Hematopoietic multipotent progenitor cell treated with erythropoietin and hydrocortisone succinate and interleukin-3 and kit ligand, for 17 days (in vitro differentiated cells): ENCODE measurements at regions not wholly inside any gene's neighbourhood (a gene's known extent, or its start where the extent isn't known, plus 50 kb on each side); places are given as distances from the start of the nearest gene placed in this dataset.

Experiments
- DNase-seq: peaks from one replicate; pipeline ENCODE4 v3.0.0-alpha.2; 2015; ENCODE audit warnings: low spot score

DNA sequence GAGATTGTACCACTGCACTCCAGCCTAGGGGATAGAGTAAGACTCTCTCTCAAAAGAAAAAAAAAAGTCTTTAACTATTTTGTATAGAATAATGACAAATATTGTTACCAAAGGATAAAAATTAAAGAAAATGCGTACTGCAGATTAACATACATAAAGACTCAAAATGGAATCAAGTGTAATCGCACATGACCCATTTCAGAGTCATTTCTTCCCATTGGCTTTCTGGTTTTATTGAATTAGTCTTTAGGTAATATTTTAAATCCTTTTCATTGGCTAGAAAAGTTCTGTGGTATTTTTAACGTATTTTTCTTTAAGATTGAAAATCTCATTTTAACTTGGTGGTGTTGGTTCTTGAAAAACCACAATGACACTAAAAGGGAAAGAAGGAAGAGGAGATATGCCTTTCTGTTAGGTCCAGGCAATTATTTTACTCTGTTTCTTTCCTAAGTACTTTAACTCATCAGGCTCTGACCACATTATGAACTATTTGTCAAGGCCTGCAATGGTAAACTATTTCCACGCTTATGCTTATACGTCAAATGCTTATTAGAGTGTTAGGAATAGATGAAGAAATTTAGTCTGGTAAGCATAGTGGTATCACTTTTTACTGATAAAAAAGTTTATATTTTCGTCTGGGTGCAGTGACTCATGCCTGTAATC, 52.3 kb downstream of the PLEKHG1 start:
- DNase-seq, result no peak

DNA sequence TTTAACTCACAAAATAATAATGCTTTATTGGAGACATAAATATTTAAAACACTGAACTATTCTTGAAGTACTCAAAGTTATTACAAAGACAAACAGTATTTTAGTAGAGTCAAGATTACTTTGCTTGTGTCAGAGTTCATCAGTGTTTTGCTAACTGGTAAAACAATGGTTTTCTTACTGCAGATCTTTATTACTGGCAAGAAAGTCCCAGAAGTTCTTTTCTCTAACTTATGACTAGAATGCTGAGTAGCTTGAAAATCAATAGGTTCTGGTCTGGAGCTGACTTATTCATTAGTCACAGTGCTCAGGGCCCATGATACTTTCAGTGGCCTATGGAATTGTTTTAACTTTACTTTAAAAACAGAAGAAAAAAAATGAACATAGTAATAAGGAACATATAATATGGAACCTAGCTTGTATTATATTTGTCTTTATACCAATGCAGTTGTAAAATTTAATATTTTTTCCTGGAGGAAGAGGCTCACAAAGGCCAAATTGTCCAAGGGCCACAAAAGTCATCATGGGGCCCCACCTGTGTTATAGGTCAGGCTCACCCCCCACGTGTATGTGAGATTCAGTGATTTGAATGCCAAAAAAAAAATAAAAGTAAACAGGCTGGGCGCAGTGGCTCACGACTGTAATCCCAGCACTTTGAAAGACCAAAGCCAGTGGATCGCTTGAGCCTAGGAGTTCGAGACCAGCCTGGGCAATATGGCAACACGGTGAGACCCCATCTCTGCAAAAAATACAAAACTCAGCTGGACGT, 53.3 kb downstream of the PLEKHG1 start:
- DNase-seq, result no peak

DNA sequence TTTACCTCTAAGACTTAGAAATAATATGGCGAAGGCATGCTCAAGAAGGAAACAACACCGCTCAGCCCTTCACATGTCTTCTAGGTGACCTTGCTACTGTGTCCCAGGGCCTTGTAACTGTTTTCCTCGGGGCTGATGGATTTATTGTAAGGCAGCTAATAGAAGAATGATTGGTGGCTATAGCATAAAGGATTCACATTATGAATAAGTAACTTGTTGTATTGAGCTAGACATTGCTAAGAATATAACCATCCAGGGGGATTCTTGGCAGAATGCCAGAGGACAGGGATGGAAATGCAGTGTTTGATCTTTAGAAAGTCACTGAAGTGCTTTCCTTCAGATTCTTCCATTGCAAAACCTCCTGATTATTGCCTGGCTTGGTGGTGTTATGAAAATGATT, 54.9 kb downstream of the PLEKHG1 start:
- no peak for DNase-seq

DNA sequence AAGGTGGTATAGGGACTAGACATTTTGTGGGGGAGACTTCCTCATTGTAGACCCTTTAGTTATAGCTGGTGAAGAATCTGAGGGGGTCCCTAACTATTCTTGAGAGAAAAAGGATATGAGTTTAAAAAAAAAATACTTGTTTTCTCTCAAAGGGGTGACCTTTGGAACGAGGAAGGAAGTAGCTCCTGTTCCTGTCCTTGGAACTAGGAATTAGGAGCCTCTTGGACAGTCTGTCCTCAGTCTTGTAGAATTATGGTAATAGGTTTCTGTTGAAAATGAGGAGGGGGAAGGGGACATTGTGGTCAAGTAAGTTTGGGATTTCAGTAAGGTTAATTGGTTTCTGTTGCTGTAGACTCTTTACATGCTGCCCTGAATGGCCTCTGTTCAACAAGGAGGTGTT, 56.5 kb downstream of the PLEKHG1 start:
- no peak for DNase-seq

DNA sequence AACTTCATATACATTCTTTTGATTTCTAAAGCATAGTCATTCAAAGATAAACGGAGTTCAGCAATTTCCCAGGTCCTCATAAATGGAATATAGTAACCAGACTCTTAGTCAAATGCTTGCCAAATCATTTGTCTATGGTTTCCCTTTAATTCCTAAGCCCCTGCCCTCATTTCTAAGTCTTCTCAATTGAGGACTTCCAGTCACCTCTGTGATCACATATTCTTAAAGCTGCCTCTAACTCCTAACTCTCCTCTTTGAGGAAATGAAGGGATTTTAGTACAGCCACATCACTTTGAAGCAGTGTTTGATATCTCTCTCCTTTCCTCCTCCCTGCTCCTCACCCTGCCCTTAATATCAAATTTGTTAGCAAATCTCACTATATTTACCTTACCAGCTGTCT, 58.7 kb downstream of the PLEKHG1 start:
- DNase-seq, result no peak

DNA sequence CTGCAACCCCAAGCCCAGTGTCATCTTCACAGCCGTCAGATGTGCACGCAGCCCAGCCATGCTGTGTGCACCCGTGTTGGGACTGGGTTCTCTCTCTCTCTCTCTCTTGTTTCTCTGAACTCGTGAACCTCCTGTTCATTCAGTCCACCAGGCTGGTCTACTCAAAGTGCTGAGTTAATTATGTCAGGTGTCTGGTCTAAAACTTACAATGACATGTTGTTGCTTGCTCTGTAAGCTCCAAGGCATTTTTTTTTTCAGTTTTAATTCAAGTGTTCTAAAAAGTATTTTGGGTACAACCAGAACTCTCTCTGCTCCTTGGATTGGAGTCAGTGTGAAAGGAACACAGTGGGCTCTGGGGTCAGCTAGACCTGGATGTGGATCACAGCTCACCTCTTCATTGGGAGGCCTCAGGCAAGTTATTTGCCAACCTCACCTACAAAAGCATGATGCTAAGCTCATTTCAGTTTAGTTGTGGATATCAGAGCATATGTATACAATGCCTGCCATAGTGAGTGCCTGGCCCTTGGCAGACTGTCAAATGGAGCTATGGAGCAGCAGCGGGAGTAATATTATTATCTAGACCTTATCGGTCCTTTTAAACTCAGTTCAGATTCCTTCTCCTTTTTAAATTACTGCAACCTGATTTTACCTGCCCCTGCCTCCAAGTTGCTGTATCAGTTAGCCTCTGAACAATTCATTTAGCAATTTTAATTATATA, 59.5 kb downstream of the PLEKHG1 start:
- no peak for DNase-seq

DNA sequence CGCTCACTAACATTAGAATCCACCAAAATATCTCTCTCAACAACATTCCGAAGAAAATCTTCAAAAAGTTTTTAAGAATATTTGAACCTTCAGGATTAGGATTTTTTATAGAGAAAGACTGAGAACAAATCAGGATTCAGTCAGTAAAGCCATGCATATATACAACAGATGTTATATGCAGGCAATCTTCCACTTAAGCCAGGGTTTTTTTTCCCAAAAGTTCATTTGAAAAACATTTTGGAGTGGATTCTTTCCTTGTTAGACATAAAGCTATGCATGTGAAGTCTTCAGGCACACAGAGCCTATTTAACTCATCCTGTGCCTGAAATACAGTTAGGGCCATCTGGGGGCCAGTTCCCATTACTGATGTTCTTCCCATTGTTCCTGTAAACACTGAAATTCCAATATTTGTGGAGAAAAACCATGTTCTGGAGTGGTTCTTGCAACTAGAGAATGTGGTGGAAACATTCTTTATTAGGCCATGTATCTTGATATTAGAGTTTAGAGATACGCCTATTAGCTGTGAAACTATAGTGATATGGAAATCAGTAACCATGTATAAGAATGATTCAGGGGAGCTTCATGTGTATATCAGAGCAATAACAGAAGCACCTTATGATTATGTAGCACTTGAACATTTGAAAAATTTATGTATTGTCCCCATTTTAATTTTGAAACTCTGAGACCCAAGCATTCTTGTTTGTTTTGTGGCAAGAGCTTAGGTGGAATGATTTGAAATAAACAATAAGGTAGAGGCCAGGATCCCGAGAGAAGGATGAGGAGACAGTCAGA, 61.7 kb downstream of the PLEKHG1 start:
- DNase-seq, result no peak

DNA sequence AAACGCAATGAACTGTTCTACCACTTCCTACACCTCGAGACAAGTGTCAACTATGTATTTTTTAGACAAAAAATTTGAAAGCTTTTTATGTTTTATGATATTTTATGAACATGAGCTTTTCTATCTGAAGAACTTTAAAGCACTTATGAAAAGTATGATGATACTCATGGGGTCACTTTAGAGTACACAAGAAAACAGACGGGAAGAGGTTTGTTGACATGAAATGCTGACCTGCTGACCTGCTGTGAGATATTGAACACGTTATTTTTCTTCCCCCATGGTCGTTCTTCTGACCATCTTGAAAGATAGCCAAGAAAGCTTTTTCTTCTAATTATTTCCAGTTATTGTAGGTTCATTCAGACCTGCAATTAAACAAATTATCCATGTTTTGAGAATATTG, 63.1 kb downstream of the PLEKHG1 start:
- no peak for DNase-seq

DNA sequence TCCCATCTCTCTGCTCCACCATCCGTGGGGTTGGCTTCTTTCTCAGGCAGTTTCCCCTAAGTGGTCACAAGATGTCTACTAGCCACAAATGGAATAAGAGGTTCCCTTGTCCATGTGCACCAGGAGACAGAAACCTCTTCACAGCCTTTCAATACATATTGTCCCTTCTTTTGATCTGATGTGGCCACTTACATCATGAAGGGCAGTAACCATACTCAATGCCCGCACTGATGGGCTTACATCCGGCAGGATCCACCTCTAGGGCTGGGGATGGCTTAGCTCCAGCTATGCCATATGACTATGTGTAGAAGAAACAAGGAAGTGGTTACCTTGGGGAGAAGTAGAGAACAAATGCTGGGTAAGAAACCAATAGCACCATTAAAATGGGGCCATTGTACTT, 64.4 kb downstream of the PLEKHG1 start:
- no peak for DNase-seq

DNA sequence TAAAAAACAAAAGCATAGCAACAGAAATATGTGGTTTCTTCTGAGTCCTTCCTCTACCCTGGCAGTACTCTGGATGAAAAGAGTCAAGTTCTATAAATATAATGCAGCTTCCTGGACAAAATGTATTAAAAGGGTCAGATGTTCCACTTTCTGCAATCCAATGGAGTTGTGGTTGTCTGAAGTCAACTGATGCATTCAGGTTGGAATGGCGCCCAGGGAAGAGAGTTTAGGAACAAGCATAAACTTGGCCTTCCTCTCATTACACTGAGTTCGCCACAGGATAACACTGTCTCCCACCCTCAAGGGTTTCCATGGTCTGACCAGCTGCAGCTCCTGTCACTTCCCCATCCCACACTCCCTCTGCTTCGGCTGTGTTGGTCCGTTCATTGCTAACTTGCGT, 66.4 kb downstream of the PLEKHG1 start:
- no peak for DNase-seq

DNA sequence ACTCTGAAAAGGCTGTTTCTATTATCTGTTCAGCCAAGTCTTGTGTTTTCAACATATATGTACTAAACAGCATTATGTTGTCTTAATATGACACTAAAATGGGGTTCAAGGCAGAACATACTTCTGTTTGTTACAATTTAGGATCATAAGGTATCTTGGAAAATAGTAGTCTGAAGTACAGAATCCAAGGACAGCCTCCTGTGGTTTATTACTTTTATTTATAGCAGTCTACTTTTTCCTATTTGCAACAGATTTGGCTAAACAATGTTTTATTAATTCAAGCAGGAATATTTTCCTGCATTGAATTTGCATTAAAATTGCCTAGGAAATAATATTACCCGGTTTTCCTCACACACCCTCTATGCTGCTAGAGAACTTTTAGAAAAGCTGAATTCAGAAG, 67.7 kb downstream of the PLEKHG1 start:
- DNase-seq, result no peak

DNA sequence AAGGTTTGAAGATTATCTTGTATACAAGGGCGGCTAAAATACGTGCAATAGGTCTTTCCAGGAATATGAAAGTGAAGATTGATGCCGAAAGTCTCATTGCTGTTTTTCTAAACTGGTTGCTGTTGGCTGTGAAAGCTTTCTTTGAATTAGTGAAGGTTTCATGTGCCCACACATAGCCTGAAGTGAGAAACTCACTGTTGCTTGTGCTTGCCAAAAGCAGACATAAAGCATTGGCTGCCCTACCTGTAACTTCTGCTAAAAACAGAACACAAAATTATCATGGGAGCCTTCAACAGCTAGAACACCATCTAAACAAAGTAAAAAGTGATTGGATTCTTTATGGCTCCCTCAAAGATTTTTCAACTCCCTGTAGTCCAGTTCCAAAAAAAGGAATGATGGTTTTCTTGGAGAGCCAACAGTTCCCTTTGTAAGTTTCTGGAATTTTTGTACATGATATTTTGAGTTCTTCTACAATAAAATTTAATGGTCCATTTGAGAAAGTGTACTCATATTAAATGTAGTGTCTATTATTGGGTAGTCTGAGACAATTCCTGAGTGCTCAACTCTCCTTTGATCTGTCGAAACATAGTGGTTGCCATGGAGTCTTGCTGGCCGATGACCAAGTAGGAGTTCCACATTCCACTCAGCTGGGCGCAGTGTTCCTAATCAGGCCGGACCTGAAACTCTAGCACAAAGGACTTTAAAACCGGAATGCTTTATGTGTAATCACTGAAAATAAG, 68.5 kb downstream of the PLEKHG1 start:
- no peak for DNase-seq

DNA sequence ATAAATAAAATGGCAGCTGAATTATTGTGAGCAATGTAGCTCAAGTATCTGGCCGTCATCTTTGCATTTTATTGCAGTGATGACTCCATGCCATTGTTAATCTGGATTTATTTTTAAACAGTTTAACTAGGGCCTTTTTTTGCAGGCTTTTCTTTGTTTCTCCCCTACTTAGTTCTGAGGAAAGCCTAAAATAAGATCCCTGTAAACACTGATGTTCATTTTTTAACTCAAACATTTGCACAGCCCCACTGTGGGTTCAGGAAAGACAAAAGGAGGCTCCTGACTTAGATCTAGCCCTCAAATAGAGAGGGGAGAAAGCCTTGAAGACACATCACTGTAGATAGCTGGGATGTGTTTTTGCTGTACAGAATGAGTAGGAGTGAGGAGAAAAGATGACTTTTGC, 69.2 kb downstream of the PLEKHG1 start:
- no peak for DNase-seq

DNA sequence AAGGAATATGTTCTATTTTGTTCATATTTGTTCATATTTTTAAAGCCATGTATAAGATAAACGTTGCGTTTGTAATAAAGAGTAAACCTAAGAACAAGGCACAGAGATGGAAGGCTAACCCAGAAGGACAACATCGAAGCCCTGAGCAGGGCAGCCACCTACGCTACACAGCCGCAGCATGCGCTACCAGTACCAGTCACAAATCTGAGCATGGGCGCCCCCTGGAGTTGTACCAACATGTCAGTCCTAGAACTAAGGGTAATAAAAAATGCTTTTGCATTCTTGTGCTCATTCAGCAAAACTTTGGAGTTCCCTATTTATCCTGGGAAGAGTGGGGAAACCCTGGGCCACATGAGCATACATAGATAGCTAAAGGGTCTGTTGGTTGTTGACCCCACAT, 70.6 kb downstream of the PLEKHG1 start:
- no peak for DNase-seq

DNA sequence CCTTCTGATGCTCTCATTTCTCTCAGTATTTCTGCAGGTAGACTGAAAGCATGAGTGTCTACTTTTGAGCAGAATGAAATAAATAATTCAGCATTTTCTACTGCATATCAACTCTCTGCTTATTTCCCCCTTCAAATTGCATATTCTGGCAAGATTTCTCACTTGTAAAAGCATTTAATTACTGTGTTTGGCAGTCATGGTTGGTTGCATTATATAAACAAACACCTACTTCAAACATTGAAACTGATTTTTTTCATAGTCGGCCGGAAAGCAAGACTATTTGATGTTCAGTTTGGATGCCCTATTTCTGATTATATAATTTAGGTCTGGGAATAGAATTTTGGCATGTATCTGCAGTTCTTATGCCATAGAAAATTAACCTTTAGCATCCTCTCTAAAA, 73.1 kb downstream of the PLEKHG1 start:
- no peak for DNase-seq

DNA sequence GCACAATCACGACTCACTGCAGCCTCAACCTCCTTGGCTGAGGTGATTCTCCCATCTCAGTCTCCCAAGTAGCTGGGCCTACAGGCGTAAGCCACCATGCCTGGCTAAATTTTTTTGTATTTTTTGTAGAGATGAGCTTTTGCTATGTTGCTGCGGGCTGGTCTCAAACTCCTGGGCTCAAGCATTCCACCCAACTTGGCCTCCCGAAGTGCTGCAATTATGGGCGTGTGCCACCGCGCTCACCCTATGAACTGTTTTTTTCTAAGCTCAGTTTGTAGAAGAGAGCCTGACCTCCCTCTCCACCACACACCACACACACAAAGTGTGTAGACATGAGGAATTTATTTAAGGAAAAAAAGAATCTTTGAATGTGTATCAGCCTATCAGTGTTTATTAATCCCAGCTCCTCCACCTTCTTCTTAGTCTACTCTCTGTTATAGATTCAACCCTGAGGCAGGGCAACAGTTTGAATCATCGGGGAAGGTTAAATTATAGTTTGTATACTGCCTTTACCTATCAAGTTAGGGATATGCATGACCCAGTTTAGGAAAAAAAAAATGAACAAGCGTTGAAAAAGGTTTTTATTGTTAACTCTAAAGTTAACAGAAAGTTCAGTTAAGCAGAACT, 74.1 kb downstream of the PLEKHG1 start:
- DNase-seq, result no peak

DNA sequence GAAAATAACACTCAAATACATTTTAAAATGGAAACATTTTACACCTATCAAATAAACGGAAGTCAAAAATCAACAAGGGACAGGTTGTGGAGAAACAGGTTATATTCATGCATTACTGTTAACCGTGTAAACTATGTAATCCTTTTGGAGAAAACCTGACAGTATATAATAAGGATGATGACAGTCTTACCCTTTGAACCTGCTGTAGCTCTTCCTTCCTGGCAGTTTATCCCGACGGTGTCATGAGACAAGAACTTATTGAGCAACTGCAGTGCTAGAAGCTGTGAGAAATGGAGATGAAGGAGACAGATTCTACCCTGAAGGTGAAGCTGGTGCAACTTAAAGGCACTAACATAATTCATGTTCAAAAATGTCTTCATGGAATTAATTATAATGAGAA, 76.7 kb downstream of the PLEKHG1 start:
- DNase-seq, result no peak

DNA sequence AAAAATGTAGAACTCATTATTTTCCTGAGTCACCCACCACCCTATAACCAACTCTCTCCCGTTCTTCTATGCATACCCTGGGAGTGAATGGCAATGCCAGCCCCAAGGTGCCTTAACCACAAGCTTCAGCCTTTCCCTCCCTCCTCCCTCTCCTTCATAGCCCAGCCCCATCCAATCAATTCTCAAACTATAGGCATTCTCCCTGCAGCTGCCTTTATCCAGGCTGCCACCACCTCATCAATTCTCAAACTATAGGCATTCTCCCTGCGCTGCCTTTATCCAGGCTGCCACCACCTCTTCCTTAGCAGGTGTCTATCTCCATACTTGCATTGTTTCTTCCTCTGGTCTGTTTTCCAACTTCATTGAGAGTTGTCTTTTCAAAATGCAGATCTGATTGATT, 77.1 kb downstream of the PLEKHG1 start:
- no peak for DNase-seq

DNA sequence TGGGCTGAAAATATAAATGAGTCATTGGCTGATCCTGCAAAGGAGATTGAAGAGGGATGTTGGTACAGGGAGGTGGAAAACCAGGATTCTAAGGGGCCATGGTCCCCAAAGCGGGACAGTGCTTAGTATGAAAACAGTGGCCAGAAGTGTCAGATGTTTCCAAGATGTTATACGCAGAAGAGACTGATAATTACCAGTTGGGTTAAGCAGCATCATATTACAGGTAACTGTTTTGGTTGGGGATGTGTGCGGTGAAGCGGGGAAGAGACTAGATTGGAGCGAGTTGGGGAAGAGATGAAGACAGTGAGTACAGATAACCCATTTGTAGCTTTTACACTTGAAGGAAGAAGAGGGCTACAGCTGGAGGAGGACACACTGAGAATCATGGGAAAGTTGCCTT, 80.8 kb downstream of the PLEKHG1 start:
- DNase-seq, result no peak

DNA sequence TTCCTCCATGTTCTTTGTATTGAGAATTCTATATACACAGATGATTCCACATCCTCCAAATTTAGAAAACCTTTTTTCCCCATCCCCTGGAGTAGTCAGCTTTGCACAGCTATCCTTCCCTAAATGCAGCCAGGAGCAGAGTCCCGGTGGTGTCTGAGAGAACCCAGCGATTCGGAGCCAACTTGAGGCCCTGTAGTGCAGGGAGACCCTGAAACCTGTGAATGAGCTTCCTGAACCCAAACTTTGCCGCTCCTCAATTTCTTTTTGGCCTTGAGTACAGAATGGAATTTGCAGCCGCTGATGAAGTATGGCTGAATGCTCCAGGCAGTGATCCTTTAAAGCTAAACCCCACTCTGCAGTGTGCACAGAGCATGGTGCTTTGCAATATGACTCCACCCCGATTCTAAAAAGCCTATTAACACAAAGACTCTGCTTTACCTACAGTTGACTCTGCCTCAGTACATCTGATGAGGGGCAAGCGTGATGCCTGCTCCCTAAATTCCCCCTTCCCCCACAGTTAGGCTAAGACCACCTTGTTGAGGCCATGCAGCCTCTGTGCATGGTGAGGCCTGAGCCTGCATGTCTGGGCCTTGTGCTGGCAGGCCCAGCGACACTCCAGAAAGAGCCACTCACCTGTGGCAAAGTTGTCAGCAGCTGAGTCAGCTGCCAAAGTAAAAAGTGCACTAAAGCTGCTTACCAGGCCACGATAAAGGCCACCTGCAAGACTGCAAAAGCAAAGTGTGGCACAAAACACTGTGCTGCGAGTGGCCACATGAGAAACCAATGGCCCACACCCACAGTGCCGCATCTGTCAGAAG, 82.1 kb downstream of the PLEKHG1 start:
- DNase-seq, result no peak
